HEK293T (cell line): ENCODE measurements at regions not wholly inside any gene's neighbourhood (a gene's known extent, or its start where the extent isn't known, plus 50 kb on each side); places are given as distances from the start of the nearest gene placed in this dataset.

ENCODE experiments used
- CTCF ChIA-PET: fragments of 350-600 bp; formaldehyde crosslinking; extraction: SDS; loops from one replicate; lab custom pipeline; 2021; ENCODE audit warnings: antibody characterized with exemption, inconsistent platforms; lab: Yijun Ruan, JAX
- POLR2A ChIA-PET: fragments of 350-600 bp; formaldehyde crosslinking; extraction: SDS; loops from one replicate; lab custom pipeline; 2020; ENCODE audit warnings: antibody characterized with exemption, inconsistent platforms; lab: Yijun Ruan, JAX
- DNase-seq: peaks from one replicate; pipeline ENCODE4 v3.0.0; 2012; ENCODE audit warnings: mixed read lengths; ENCODE audit errors: extremely low spot score
- ARNT ChIP-seq: fragments of 450-650 bp; IDR thresholded peaks from 2 replicates; pipeline ENCODE4 v1.6.1; 2017; ENCODE audit warnings: mild to moderate bottlenecking
- BHLHE40 ChIP-seq: fragments of 450-650 bp; IDR thresholded peaks from 2 replicates; pipeline ENCODE4 v1.6.1; 2016; ENCODE audit warnings: mild to moderate bottlenecking, moderate library complexity, borderline replicate concordance
- CTBP1 ChIP-seq: fragments of 450-650 bp; IDR thresholded peaks from 2 replicates; pipeline ENCODE4 v1.6.1; 2016; ENCODE audit warnings: borderline replicate concordance
- ELF4 ChIP-seq: fragments of 450-650 bp; IDR thresholded peaks from 2 replicates; pipeline ENCODE4 v1.6.1; 2017; ENCODE audit warnings: antibody characterized with exemption
- FOXA1 ChIP-seq: fragments of 450-650 bp; IDR thresholded peaks from 2 replicates; pipeline ENCODE4 v1.6.1; 2016; ENCODE audit warnings: mild to moderate bottlenecking
- FOXK2 ChIP-seq: fragments of 450-650 bp; IDR thresholded peaks from 2 replicates; pipeline ENCODE4 v1.6.1; 2016; ENCODE audit warnings: mild to moderate bottlenecking
- FOXM1 ChIP-seq: fragments of 450-650 bp; IDR thresholded peaks from 2 replicates; pipeline ENCODE4 v1.6.1; 2017; ENCODE audit warnings: mild to moderate bottlenecking, borderline replicate concordance
- HDGF ChIP-seq: fragments of 450-650 bp; IDR thresholded peaks from 2 replicates; pipeline ENCODE4 v1.6.1; 2017; ENCODE audit warnings: antibody characterized with exemption, borderline replicate concordance
- L3MBTL2 ChIP-seq: fragments of 450-650 bp; conservative IDR thresholded peaks from 2 replicates; pipeline ENCODE4 v1.6.1; 2016; ENCODE audit warnings: mild to moderate bottlenecking
- LEF1 ChIP-seq: fragments of 450-650 bp; IDR thresholded peaks from 2 replicates; pipeline ENCODE4 v1.6.1; 2017; ENCODE audit warnings: mild to moderate bottlenecking, borderline replicate concordance
- NFRKB ChIP-seq: fragments of 450-650 bp; IDR thresholded peaks from 2 replicates; pipeline ENCODE4 v1.6.1; 2016; ENCODE audit warnings: mild to moderate bottlenecking, moderate library complexity
- PKNOX1 ChIP-seq: fragments of 450-650 bp; IDR thresholded peaks from 2 replicates; pipeline ENCODE4 v1.6.1; 2016
- SP1 ChIP-seq: fragments of 450-650 bp; IDR thresholded peaks from 2 replicates; pipeline ENCODE4 v1.6.1; 2017
- SUZ12 ChIP-seq: fragments of 450-650 bp; IDR thresholded peaks from 2 replicates; pipeline ENCODE4 v1.6.1; 2016; ENCODE audit warnings: mild to moderate bottlenecking
- TARDBP ChIP-seq: fragments of 450-650 bp; IDR thresholded peaks from 2 replicates; pipeline ENCODE4 v1.6.1; 2016
- ZNF384 ChIP-seq: fragments of 450-650 bp; IDR thresholded peaks from 2 replicates; pipeline ENCODE4 v1.6.1; 2016

- TF ChIP-seq TARDBP (no peak), ARNT (no peak), PKNOX1 (no peak), SP1 (no peak), L3MBTL2 (no peak), NFRKB (no peak), FOXM1 (no peak), BHLHE40 (no peak)
- DNase-seq, result no peak
- CTCF ChIA-PET, result no interaction called here
- POLR2A ChIA-PET, result no interaction called here
Observed at GRCh38 chr4:44845993-44846392, 119.6 kb upstream of the GNPDA2 start.

GRCh38 chr4:44845309-44845708 is 119.0 kb upstream of the GNPDA2 start:
- POLR2A ChIA-PET, result no interaction called here
- CTCF ChIA-PET, result no interaction called here
- TF ChIP-seq NFRKB (no peak), L3MBTL2 (no peak), SUZ12 (no peak), LEF1 (no peak), HDGF (no peak), ELF4 (no peak), TARDBP (no peak), FOXM1 (no peak), PKNOX1 (no peak), FOXK2 (no peak), SP1 (no peak), ARNT (no peak), FOXA1 (no peak), BHLHE40 (no peak), ZNF384 (no peak), CTBP1 (no peak)
- DNase-seq, result no peak

- DNase-seq, result no peak
- POLR2A ChIA-PET, result no interaction called here
- no peak for TF ChIP-seq ELF4
- CTCF ChIA-PET, result no interaction called here
Observed at GRCh38 chr4:44842531-44842930, 116.2 kb upstream of the GNPDA2 start.

- CTCF ChIA-PET, result no interaction called here
- POLR2A ChIA-PET, result no interaction called here
- DNase-seq, result no peak
- no peak for TF ChIP-seq NFRKB
- no peak for TF ChIP-seq FOXM1
- TF ChIP-seq LEF1, result no peak
- TF ChIP-seq FOXA1, result no peak
- TF ChIP-seq ARNT, result no peak
- no peak for TF ChIP-seq HDGF
- TF ChIP-seq L3MBTL2, result no peak
- TF ChIP-seq CTBP1, result no peak
- no peak for TF ChIP-seq FOXK2
- no peak for TF ChIP-seq BHLHE40
- TF ChIP-seq ELF4, result no peak
- TF ChIP-seq SP1, result no peak
- TF ChIP-seq ZNF384, result no peak
- no peak for TF ChIP-seq PKNOX1
Observed at GRCh38 chr4:44817930-44818329, 91.6 kb upstream of the GNPDA2 start.

- no peak for DNase-seq
- POLR2A ChIA-PET, result no interaction called here
- CTCF ChIA-PET, result no interaction called here
- TF ChIP-seq ZNF384 (no peak), FOXK2 (no peak), BHLHE40 (no peak), TARDBP (no peak)
Observed at GRCh38 chr4:44806071-44806470, 79.7 kb upstream of the GNPDA2 start.

GRCh38 chr4:44804301-44804700 is 77.9 kb upstream of the GNPDA2 start:
- ChIA-PET CTCF (no interaction called here), POLR2A (no interaction called here)
- DNase-seq, result no peak
- TF ChIP-seq LEF1 (no peak), BHLHE40 (no peak), FOXA1 (no peak), TARDBP (no peak), ARNT (no peak), ZNF384 (no peak), HDGF (no peak), FOXK2 (no peak), NFRKB (no peak), SP1 (no peak)

- POLR2A ChIA-PET, result no interaction called here
- no peak for TF ChIP-seq NFRKB
- TF ChIP-seq ZNF384, result no peak
- no peak for TF ChIP-seq PKNOX1
- TF ChIP-seq BHLHE40, result no peak
- no peak for TF ChIP-seq FOXK2
- TF ChIP-seq LEF1, result no peak
- no peak for TF ChIP-seq FOXA1
- TF ChIP-seq SP1, result no peak
- TF ChIP-seq ARNT, result no peak
- TF ChIP-seq ELF4, result no peak
- TF ChIP-seq TARDBP, result no peak
- TF ChIP-seq HDGF, result no peak
- TF ChIP-seq FOXM1, result no peak
- TF ChIP-seq SUZ12, result no peak
- no peak for TF ChIP-seq L3MBTL2
- TF ChIP-seq CTBP1, result no peak
- DNase-seq, result no peak
- CTCF ChIA-PET, result no interaction called here
Observed at GRCh38 chr4:44801384-44801783, 75.0 kb upstream of the GNPDA2 start.
